ENCODE measurements at regions not wholly inside any gene's neighbourhood (a gene's known extent, or its start where the extent isn't known, plus 50 kb on each side); places are given as distances from the start of the nearest gene placed in this dataset.
"Not testable (repeated sequence)": the region's sequence is repeated elsewhere in the genome, so short reads cannot be mapped to it uniquely, and the experiment has no call there.

DNA sequence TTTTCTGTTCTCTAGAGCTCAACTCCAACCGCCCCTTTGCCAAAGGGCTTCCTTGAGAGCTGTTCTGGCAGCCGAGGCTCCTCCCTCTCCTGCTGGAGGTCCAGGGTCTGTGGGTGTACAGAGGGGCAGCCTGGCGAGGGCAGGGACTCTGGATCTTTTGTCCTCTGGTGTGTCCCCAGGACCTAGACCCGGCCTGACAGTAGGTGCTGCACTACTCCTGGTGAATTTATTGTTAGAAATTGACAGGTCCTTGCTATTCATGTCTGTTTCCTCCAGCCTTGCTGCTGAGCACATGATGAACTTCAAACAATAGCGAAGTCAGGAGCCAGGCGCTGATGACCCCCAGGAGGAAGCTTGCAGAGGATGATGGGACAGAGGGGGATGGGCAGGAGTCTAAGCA, 234.7 kb upstream of the SULF2 start:
- Mint-ChIP-seq H3K9me3 (ENCODE audit: unreplicated experiment) (peaks cover 18% of the 10 kb centered on the region), H3K4me3 (ENCODE audit: unreplicated experiment) (no peak overlapping the region), H3K36me3 (ENCODE audit: insufficient read depth, unreplicated experiment) (no peaks in the 10 kb centered on the region), H3K27ac (ENCODE audit: low read depth, unreplicated experiment) (no peak overlapping the region), H3K4me1 (ENCODE audit: insufficient read depth, unreplicated experiment) (peaks cover 13% of the 10 kb centered on the region), H3K27me3 (ENCODE audit: insufficient read depth, unreplicated experiment) (no peaks in the 10 kb centered on the region)
- no peak for DNase-seq (ENCODE audit: unreplicated experiment)
- intact Hi-C loops (cut with micrococcal nuclease), result no loop called here
- ChIA-PET POLR2A (interaction anchor here (1.0 kb wide), 1 partner anchor 32 kb away, joined by 4 read pairs; no protein-coding TSS in a partner anchor), CTCF (interaction anchor here (0.7 to 1.5 kb wide), 2 partner anchors 8 to 234 kb away, joined by 4 to 5 read pairs; no protein-coding TSS in a partner anchor)
- no TSS peak for BruUV-seq (replicated peaks)
- TF ChIP-seq, protein P1, sequence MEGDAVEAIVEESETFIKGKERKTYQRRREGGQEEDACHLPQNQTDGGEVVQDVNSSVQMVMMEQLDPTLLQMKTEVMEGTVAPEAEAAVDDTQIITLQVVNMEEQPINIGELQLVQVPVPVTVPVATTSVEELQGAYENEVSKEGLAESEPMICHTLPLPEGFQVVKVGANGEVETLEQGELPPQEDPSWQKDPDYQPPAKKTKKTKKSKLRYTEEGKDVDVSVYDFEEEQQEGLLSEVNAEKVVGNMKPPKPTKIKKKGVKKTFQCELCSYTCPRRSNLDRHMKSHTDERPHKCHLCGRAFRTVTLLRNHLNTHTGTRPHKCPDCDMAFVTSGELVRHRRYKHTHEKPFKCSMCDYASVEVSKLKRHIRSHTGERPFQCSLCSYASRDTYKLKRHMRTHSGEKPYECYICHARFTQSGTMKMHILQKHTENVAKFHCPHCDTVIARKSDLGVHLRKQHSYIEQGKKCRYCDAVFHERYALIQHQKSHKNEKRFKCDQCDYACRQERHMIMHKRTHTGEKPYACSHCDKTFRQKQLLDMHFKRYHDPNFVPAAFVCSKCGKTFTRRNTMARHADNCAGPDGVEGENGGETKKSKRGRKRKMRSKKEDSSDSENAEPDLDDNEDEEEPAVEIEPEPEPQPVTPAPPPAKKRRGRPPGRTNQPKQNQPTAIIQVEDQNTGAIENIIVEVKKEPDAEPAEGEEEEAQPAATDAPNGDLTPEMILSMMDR (IDR thresholded peaks at IDR 0.05; ENCODE audit: unreplicated experiment), result no peak

DNA sequence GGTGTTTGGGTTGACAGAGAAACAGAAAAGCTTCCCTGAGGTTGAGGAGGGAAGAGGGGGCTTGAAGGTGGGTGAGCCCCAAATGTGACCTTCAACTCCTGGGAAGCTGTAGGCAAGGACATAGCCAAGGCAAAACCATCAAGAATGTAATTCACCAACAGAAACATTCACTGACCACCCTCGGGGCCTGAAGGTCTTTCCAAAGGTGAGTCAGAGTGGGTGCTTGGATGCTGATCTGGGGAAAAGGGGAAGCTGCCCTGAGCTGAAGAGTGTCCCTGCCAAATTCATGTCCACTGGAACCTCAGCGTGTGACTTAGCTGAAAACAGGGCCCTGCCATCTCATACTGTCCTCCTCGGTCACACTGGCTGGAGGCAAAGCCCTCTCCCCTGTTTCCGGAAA, 234.2 kb upstream of the SULF2 start:
- Mint-ChIP-seq H3K4me3 (ENCODE audit: unreplicated experiment) (no peak overlapping the region), H3K9me3 (ENCODE audit: unreplicated experiment) (peaks cover 18% of the 10 kb centered on the region), H3K27me3 (ENCODE audit: insufficient read depth, unreplicated experiment) (no peaks in the 10 kb centered on the region), H3K27ac (ENCODE audit: low read depth, unreplicated experiment) (no peak overlapping the region), H3K4me1 (ENCODE audit: insufficient read depth, unreplicated experiment) (peaks cover 9% of the 10 kb centered on the region), H3K36me3 (ENCODE audit: insufficient read depth, unreplicated experiment) (no peaks in the 10 kb centered on the region)
- intact Hi-C loops (cut with micrococcal nuclease), result no loop called here
- DNase-seq (ENCODE audit: unreplicated experiment), result no peak
- TF ChIP-seq, protein P1 (IDR thresholded peaks at IDR 0.05; ENCODE audit: unreplicated experiment), result no peak
- POLR2A ChIA-PET, result interaction anchor here (0.6 to 1.5 kb wide), 3 partner anchors 32 to 233 kb away, joined by 3 to 4 read pairs (median 4); no protein-coding TSS in a partner anchor
- CTCF ChIA-PET, result interaction anchor here (0.7 to 1.5 kb wide), 2 partner anchors 9 to 233 kb away, joined by 4 to 5 read pairs; no protein-coding TSS in a partner anchor
- BruUV-seq (replicated peaks), result no TSS peak

DNA sequence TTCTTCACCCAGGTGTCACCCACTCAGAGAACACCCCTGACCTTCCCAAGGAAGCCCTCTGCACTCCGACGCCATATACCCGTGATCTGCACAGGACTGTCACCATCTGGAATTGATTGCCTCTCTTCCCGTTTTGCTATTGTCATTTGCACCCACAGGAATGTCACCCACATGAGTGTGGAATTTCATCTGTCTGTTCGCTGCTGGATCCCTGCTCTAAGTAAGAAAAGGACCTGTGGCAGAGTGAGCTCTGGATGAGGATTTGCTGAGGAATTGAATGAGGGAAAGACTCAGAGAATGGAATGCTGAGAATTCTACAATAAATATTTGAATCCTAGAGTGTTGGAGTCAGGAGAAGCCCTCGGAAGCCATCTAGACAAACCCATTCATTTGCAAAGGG, 233.6 kb upstream of the SULF2 start:
- DNase-seq (ENCODE audit: unreplicated experiment); H3K4me3 Mint-ChIP-seq (ENCODE audit: unreplicated experiment); H3K36me3 Mint-ChIP-seq (ENCODE audit: insufficient read depth, unreplicated experiment); BruUV-seq (replicated peaks); intact Hi-C loops (cut with micrococcal nuclease); H3K27ac Mint-ChIP-seq (ENCODE audit: low read depth, unreplicated experiment); H3K27me3 Mint-ChIP-seq (ENCODE audit: insufficient read depth, unreplicated experiment); H3K4me1 Mint-ChIP-seq (ENCODE audit: insufficient read depth, unreplicated experiment); CTCF ChIA-PET: not testable (repeated sequence)
- H3K9me3 Mint-ChIP-seq (ENCODE audit: unreplicated experiment), result peaks cover 18% of the 10 kb centered on the region
- POLR2A ChIA-PET, result interaction anchor here (0.6 to 1.5 kb wide), 2 partner anchors 91 to 234 kb away, joined by 3 to 4 read pairs; no protein-coding TSS in a partner anchor

DNA sequence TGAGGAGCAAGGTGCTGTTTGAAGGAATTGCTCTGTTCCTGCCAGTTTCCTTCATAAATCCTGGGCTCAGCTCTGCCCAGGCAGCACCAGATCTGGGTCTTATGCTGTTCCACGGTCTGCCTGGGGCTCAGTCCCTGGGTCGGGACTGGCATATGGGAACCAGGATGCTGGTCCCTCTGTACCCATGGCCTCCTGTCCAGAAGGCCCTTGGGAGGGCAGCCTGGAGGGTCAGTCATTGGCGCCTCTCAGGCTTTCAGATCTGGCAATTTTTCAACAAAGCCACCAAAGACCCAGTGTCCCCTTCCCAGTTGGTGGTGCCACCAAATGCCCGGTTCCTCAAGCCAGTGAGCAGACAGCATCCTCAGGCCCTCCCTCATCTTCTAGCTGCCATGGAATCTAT, 232.7 kb upstream of the SULF2 start:
- H3K27ac Mint-ChIP-seq (ENCODE audit: low read depth, unreplicated experiment), result no peak overlapping the region
- no peaks in the 10 kb centered on the region for H3K36me3 Mint-ChIP-seq (ENCODE audit: insufficient read depth, unreplicated experiment)
- ChIA-PET POLR2A (interaction anchor here (1.5 kb wide), 1 partner anchor 90 kb away, joined by 4 read pairs; no protein-coding TSS in a partner anchor), CTCF (no interaction called here)
- no peak overlapping the region for H3K4me3 Mint-ChIP-seq (ENCODE audit: unreplicated experiment)
- H3K9me3 Mint-ChIP-seq (ENCODE audit: unreplicated experiment), result peaks cover 18% of the 10 kb centered on the region
- no peaks in the 10 kb centered on the region for H3K27me3 Mint-ChIP-seq (ENCODE audit: insufficient read depth, unreplicated experiment)
- no TSS peak for BruUV-seq (replicated peaks)
- H3K4me1 Mint-ChIP-seq (ENCODE audit: insufficient read depth, unreplicated experiment), result peaks cover 5% of the 10 kb centered on the region
- TF ChIP-seq, protein P1 (IDR thresholded peaks at IDR 0.05; ENCODE audit: unreplicated experiment), result no peak
- intact Hi-C loops (cut with micrococcal nuclease), result no loop called here
- no peak for DNase-seq (ENCODE audit: unreplicated experiment)

DNA sequence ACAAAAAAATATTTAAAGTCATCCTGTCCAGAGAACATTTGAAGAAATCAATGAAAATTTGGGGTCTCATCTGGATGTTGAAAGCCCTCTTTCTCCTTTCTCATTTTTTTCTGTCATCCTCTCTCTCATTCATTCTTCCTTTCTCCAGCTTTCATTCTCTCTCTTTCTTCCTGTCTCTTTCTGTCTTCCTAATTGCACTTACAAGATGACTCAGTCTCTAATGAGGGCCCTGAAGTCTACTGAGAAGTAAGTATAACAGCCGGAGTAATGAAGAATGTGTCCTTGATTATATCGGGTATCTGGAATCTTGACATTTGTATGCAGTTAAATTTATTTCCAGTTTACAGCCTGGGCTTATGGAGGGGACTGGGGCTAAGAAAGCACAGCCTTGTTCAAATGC, 232.2 kb upstream of the SULF2 start:
- Mint-ChIP-seq H3K27me3 (ENCODE audit: insufficient read depth, unreplicated experiment) (no peaks in the 10 kb centered on the region), H3K4me1 (ENCODE audit: insufficient read depth, unreplicated experiment) (peaks cover 9% of the 10 kb centered on the region), H3K4me3 (ENCODE audit: unreplicated experiment) (no peak overlapping the region), H3K9me3 (ENCODE audit: unreplicated experiment) (peaks cover 15% of the 10 kb centered on the region), H3K36me3 (ENCODE audit: insufficient read depth, unreplicated experiment) (peaks cover under 1% of the 10 kb centered on the region), H3K27ac (ENCODE audit: low read depth, unreplicated experiment) (no peak overlapping the region)
- TF ChIP-seq, protein P1 (IDR thresholded peaks at IDR 0.05; ENCODE audit: unreplicated experiment), result no peak
- ChIA-PET CTCF (no interaction called here), POLR2A (interaction anchor here (0.6 kb wide), 1 partner anchor 141 kb away, joined by 3 read pairs; no protein-coding TSS in a partner anchor)
- DNase-seq (ENCODE audit: unreplicated experiment), result no peak
- intact Hi-C loops (cut with micrococcal nuclease), result no loop called here
- no TSS peak for BruUV-seq (replicated peaks)

Measured in MCF 10A (cell line).